ACC112 (cell line): ENCODE measurements at regions not wholly inside any gene's neighbourhood (a gene's known extent, or its start where the extent isn't known, plus 50 kb on each side); places are given as distances from the start of the nearest gene placed in this dataset.

Experiments
- H2AFZ ChIP-seq: fragments of 200-600 bp; sonication (generic); one replicate; pipeline ENCODE4 v1.6.0; 2017; ENCODE audit warnings: antibody characterized with exemption, low read length; ENCODE audit not compliant: unreplicated experiment
- H3K27ac ChIP-seq: fragments of 200-600 bp; sonication (generic); 2 replicates; pipeline ENCODE4 v1.5.1; 2014; ENCODE audit warnings: low read depth, mild to moderate bottlenecking, antibody characterized with exemption, low read length, moderate library complexity
- H3K27me3 ChIP-seq: fragments of 200-600 bp; sonication (generic); 2 replicates; pipeline ENCODE4 v1.6.1; 2014; ENCODE audit warnings: mild to moderate bottlenecking, antibody characterized with exemption, low read length, moderate library complexity, mixed read lengths; ENCODE audit not compliant: insufficient read depth
- H3K36me3 ChIP-seq: fragments of 200-600 bp; sonication (generic); 2 replicates; pipeline ENCODE4 v1.6.1; 2016; ENCODE audit warnings: mild to moderate bottlenecking, antibody characterized with exemption, low read length, moderate library complexity, mixed read lengths; ENCODE audit not compliant: insufficient read depth
- H3K4me1 ChIP-seq: fragments of 200-600 bp; sonication (generic); one replicate; pipeline ENCODE4 v1.6.1; 2016; ENCODE audit warnings: low read length, mixed read lengths; ENCODE audit not compliant: insufficient read depth, unreplicated experiment, control insufficient read depth
- H3K4me3 ChIP-seq: fragments of 200-600 bp; sonication (generic); 2 replicates; pipeline ENCODE4 v1.5.1; 2014; ENCODE audit warnings: mild to moderate bottlenecking, low read depth, low read length
- H3K79me2 ChIP-seq: fragments of 200-600 bp; sonication (generic); one replicate; pipeline ENCODE4 v1.6.0; 2016; ENCODE audit warnings: low read length; ENCODE audit not compliant: control insufficient read depth, unreplicated experiment, insufficient read depth

GRCh38 chr10:3578159-3578558 is 206.8 kb downstream of the KLF6 start:
- H3K27me3 ChIP-seq, result no peaks in the 10 kb centered on the region
- H3K4me3 ChIP-seq, result no peak overlapping the region
- H3K4me1 ChIP-seq, result no peaks in the 10 kb centered on the region
- no peaks in the 10 kb centered on the region for H3K79me2 ChIP-seq
- H3K27ac ChIP-seq, result no peak overlapping the region
- no peaks in the 10 kb centered on the region for H3K36me3 ChIP-seq
- H2AFZ ChIP-seq, result no peak overlapping the region

GRCh38 chr10:3574451-3574850 is 210.6 kb downstream of the KLF6 start:
- H3K27ac ChIP-seq, result no peak overlapping the region
- H3K27me3 ChIP-seq, result no peaks in the 10 kb centered on the region
- H3K36me3 ChIP-seq, result no peaks in the 10 kb centered on the region
- H3K79me2 ChIP-seq, result no peaks in the 10 kb centered on the region
- peaks cover 8% of the 10 kb centered on the region for H3K4me1 ChIP-seq
- no peak overlapping the region for H2AFZ ChIP-seq
- H3K4me3 ChIP-seq, result no peak overlapping the region

GRCh38 chr10:3573498-3573897 is 211.5 kb downstream of the KLF6 start:
- Histone ChIP-seq H3K27ac (no peak overlapping the region), H3K4me3 (no peak overlapping the region), H3K27me3 (no peaks in the 10 kb centered on the region), H2AFZ (no peak overlapping the region), H3K36me3 (no peaks in the 10 kb centered on the region), H3K79me2 (no peaks in the 10 kb centered on the region), H3K4me1 (peaks cover 8% of the 10 kb centered on the region)

- Histone ChIP-seq H2AFZ (no peak overlapping the region), H3K27me3 (no peaks in the 10 kb centered on the region), H3K36me3 (no peaks in the 10 kb centered on the region), H3K27ac (no peak overlapping the region), H3K4me1 (peaks cover 8% of the 10 kb centered on the region), H3K79me2 (no peaks in the 10 kb centered on the region), H3K4me3 (no peak overlapping the region)
Measured at GRCh38 chr10:3571310-3571825, 213.6 kb downstream of the KLF6 start.

GRCh38 chr10:3570855-3571266 is 214.1 kb downstream of the KLF6 start:
- Histone ChIP-seq H3K4me3 (no peak overlapping the region), H3K27me3 (no peaks in the 10 kb centered on the region), H3K36me3 (no peaks in the 10 kb centered on the region), H2AFZ (no peak overlapping the region), H3K79me2 (no peaks in the 10 kb centered on the region), H3K27ac (no peak overlapping the region), H3K4me1 (peaks cover 8% of the 10 kb centered on the region)

- peaks cover 8% of the 10 kb centered on the region for H3K4me1 ChIP-seq
- no peaks in the 10 kb centered on the region for H3K27me3 ChIP-seq
- no peaks in the 10 kb centered on the region for H3K36me3 ChIP-seq
- H3K79me2 ChIP-seq, result no peaks in the 10 kb centered on the region
- no peak overlapping the region for H3K27ac ChIP-seq
- no peak overlapping the region for H3K4me3 ChIP-seq
- no peak overlapping the region for H2AFZ ChIP-seq
Measured at GRCh38 chr10:3570131-3570729, 214.8 kb downstream of the KLF6 start.

- H3K36me3 ChIP-seq, result no peaks in the 10 kb centered on the region
- H3K27me3 ChIP-seq, result no peaks in the 10 kb centered on the region
- H3K79me2 ChIP-seq, result no peaks in the 10 kb centered on the region
- no peak overlapping the region for H2AFZ ChIP-seq
- H3K27ac ChIP-seq, result no peak overlapping the region
- H3K4me3 ChIP-seq, result no peak overlapping the region
- H3K4me1 ChIP-seq, result peaks cover 8% of the 10 kb centered on the region
Measured at GRCh38 chr10:3568983-3569382, 216.0 kb downstream of the KLF6 start.

- Histone ChIP-seq H2AFZ (no peak overlapping the region), H3K79me2 (no peaks in the 10 kb centered on the region), H3K4me3 (no peak overlapping the region), H3K27me3 (no peaks in the 10 kb centered on the region), H3K4me1 (peaks cover 8% of the 10 kb centered on the region), H3K36me3 (no peaks in the 10 kb centered on the region), H3K27ac (no peak overlapping the region)
Measured at GRCh38 chr10:3568392-3568791, 216.6 kb downstream of the KLF6 start.

- no peaks in the 10 kb centered on the region for H3K79me2 ChIP-seq
- H3K4me1 ChIP-seq, result peaks cover 8% of the 10 kb centered on the region
- H3K27ac ChIP-seq, result no peak overlapping the region
- no peak overlapping the region for H2AFZ ChIP-seq
- H3K27me3 ChIP-seq, result no peaks in the 10 kb centered on the region
- no peaks in the 10 kb centered on the region for H3K36me3 ChIP-seq
- H3K4me3 ChIP-seq, result no peak overlapping the region
Measured at GRCh38 chr10:3567291-3567963, 217.6 kb downstream of the KLF6 start.

- Histone ChIP-seq H3K4me1 (peaks cover 8% of the 10 kb centered on the region), H2AFZ (no peak overlapping the region), H3K4me3 (no peak overlapping the region), H3K79me2 (no peaks in the 10 kb centered on the region), H3K27me3 (no peaks in the 10 kb centered on the region), H3K36me3 (no peaks in the 10 kb centered on the region), H3K27ac (no peak overlapping the region)
Measured at GRCh38 chr10:3566627-3567026, 218.4 kb downstream of the KLF6 start.

GRCh38 chr10:3564346-3565002 is 220.5 kb downstream of the KLF6 start:
- no peak overlapping the region for H2AFZ ChIP-seq
- no peaks in the 10 kb centered on the region for H3K4me1 ChIP-seq
- no peaks in the 10 kb centered on the region for H3K36me3 ChIP-seq
- no peaks in the 10 kb centered on the region for H3K27me3 ChIP-seq
- H3K4me3 ChIP-seq, result no peak overlapping the region
- H3K27ac ChIP-seq, result no peak overlapping the region
- H3K79me2 ChIP-seq, result no peaks in the 10 kb centered on the region
